ENCODE measurements at regions not wholly inside any gene's neighbourhood (a gene's known extent, or its start where the extent isn't known, plus 50 kb on each side); places are given as distances from the start of the nearest gene placed in this dataset.

DNA sequence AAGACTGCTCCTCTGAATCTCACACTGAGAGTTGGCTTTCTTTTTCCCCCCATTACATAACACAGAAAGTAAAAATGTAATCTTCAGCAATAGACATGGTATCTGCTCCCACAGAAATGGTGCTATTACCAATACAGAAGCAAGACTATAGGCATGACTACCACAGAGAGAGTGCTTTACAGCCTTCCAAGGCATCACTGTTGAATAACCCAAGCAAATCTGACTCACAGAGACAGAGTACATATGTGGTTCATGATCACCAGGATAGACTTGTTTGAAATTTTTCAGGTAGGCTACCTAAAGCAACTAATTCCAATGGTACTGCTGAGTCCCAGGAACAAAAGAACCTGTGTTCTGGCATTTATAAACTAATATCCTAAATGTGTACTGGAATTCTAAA is 1373.4 kb upstream of the C9orf72 start (continued):
- TF ChIP-seq, protein P1, sequence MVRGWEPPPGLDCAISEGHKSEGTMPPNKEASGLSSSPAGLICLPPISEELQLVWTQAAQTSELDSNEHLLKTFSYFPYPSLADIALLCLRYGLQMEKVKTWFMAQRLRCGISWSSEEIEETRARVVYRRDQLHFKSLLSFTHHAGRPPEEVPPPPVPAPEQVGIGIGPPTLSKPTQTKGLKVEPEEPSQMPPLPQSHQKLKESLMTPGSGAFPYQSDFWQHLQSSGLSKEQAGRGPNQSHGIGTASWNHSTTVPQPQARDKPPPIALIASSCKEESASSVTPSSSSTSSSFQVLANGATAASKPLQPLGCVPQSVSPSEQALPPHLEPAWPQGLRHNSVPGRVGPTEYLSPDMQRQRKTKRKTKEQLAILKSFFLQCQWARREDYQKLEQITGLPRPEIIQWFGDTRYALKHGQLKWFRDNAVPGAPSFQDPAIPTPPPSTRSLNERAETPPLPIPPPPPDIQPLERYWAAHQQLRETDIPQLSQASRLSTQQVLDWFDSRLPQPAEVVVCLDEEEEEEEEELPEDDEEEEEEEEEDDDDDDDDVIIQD (CRISPR knock-in tag; IDR thresholded peaks at IDR 0.05) = no peak
- TF ChIP-seq, protein P2, sequence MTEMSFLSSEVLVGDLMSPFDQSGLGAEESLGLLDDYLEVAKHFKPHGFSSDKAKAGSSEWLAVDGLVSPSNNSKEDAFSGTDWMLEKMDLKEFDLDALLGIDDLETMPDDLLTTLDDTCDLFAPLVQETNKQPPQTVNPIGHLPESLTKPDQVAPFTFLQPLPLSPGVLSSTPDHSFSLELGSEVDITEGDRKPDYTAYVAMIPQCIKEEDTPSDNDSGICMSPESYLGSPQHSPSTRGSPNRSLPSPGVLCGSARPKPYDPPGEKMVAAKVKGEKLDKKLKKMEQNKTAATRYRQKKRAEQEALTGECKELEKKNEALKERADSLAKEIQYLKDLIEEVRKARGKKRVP (CRISPR knock-in tag; IDR thresholded peaks at IDR 0.05) = no peak
- TF ChIP-seq EZH2 (IDR thresholded peaks at IDR 0.05; ENCODE audit: borderline replicate concordance, low read depth, low read length) = no peak

DNA sequence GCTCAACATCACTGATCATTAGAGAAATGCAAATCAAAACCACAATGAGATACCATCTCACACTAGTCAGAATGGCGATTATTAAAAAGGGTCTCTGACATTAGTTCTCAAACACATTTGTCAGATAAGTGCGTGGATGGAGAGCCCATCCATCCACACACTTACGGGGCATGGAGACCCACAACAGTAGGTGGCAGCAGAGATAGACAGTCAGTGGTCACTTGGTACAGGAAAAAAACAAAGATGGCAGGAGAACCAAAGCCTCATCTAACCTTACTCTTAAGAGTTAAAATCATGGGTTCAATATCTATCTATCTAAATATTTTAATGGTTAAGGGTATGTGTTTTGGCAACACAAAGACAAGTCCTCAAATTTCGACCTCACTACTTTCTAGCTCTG is 1378.7 kb upstream of the C9orf72 start:
- H3K4me1 ChIP-seq (replicated peaks in 1 of 2; ENCODE audit: control insufficient read depth in 2 of 2, insufficient read depth in 2 of 2, low read length in 2 of 2) = no peaks in the 10 kb centered on the region
- H3K9me1 ChIP-seq (ENCODE audit: control insufficient read depth, insufficient read depth, low read length) = no peaks in the 10 kb centered on the region
- H3K4me2 ChIP-seq (ENCODE audit: insufficient read depth, low read length) = no peak overlapping the region
- no peaks in the 10 kb centered on the region for H3K9me3 ChIP-seq (replicated peaks; ENCODE audit: control insufficient read depth, insufficient read depth, low read depth, low read length)
- DNase-seq (ENCODE audit: extremely low read depth in 1 of 4, low spot score in 3 of 4) = no peak
- no peak overlapping the region for H3K9ac ChIP-seq (ENCODE audit: insufficient read depth in 1 of 2, low read depth in 2 of 2, low read length in 2 of 2)
- WGBS (ENCODE audit: insufficient coverage, low coverage, missing lambda C conversion rate) = no CpG with 5 or more reads among the region's 4 CpGs
- in situ Hi-C loops (cut with MboI) = no loop called here
- H3K79me2 ChIP-seq (ENCODE audit: control insufficient read depth, insufficient read depth, low read length) = no peaks in the 10 kb centered on the region
- intact Hi-C loops (cut with micrococcal nuclease) = no loop called here
- BruUV-seq (replicated peaks) = no TSS peak
- no peak overlapping the region for H3K27ac ChIP-seq (ENCODE audit: extremely low read depth, low read depth, low read length)
- H4K20me1 ChIP-seq (replicated peaks; ENCODE audit: control insufficient read depth, insufficient read depth, low read length) = no peaks in the 10 kb centered on the region
- ChIA-PET POLR2A (no interaction called here), CTCF (ENCODE audit: low intra/inter-chr PET ratio) (no interaction called here)
- no peak overlapping the region for H2AFZ ChIP-seq (ENCODE audit: low read depth, low read length)
- no peak for ATAC-seq
- no peaks in the 10 kb centered on the region for H3K27me3 ChIP-seq (ENCODE audit: control insufficient read depth in 2 of 2, insufficient read depth in 2 of 2, low read length in 2 of 2)
- FAIRE-seq = no peak
- H3K4me3 ChIP-seq = no peak overlapping the region
- H3K36me3 ChIP-seq (ENCODE audit: control insufficient read depth, insufficient read depth, low read length) = no peaks in the 10 kb centered on the region
- TF ChIP-seq PML (IDR thresholded peaks at IDR 0.05; ENCODE audit: low read length) (no peak), OTX1 (CRISPR knock-in tag; IDR thresholded peaks at IDR 0.05) (no peak), RUNX1 (IDR thresholded peaks at IDR 0.05; ENCODE audit: low read depth) (no peak), CBX1 (IDR thresholded peaks at IDR 0.05; ENCODE audit: low read depth) (no peak), MTF1 (CRISPR knock-in tag; IDR thresholded peaks at IDR 0.05; ENCODE audit: borderline replicate concordance) (no peak), MCM2 (IDR thresholded peaks at IDR 0.05; ENCODE audit: low read depth) (no peak), ZNF146 (CRISPR knock-in tag; IDR thresholded peaks at IDR 0.05; ENCODE audit: unreplicated experiment) (no peak), RHOXF2B (CRISPR knock-in tag; conservative IDR thresholded peaks at IDR 0.05) (no peak), KAT2B (IDR thresholded peaks at IDR 0.05; ENCODE audit: low read depth, low read length) (no peak), JUNB (CRISPR knock-in tag; conservative IDR thresholded peaks at IDR 0.05) (no peak), ZNF134 (CRISPR knock-in tag; conservative IDR thresholded peaks at IDR 0.05) (no peak), CEBPB (tag; IDR thresholded peaks at IDR 0.05) (no peak)
- TF ChIP-seq, protein P3, sequence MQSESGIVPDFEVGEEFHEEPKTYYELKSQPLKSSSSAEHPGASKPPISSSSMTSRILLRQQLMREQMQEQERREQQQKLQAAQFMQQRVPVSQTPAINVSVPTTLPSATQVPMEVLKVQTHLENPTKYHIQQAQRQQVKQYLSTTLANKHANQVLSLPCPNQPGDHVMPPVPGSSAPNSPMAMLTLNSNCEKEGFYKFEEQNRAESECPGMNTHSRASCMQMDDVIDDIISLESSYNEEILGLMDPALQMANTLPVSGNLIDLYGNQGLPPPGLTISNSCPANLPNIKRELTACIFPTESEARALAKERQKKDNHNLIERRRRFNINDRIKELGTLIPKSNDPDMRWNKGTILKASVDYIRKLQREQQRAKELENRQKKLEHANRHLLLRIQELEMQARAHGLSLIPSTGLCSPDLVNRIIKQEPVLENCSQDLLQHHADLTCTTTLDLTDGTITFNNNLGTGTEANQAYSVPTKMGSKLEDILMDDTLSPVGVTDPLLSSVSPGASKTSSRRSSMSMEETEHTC (IDR thresholded peaks at IDR 0.05) = no peak
- TF ChIP-seq, protein P4, sequence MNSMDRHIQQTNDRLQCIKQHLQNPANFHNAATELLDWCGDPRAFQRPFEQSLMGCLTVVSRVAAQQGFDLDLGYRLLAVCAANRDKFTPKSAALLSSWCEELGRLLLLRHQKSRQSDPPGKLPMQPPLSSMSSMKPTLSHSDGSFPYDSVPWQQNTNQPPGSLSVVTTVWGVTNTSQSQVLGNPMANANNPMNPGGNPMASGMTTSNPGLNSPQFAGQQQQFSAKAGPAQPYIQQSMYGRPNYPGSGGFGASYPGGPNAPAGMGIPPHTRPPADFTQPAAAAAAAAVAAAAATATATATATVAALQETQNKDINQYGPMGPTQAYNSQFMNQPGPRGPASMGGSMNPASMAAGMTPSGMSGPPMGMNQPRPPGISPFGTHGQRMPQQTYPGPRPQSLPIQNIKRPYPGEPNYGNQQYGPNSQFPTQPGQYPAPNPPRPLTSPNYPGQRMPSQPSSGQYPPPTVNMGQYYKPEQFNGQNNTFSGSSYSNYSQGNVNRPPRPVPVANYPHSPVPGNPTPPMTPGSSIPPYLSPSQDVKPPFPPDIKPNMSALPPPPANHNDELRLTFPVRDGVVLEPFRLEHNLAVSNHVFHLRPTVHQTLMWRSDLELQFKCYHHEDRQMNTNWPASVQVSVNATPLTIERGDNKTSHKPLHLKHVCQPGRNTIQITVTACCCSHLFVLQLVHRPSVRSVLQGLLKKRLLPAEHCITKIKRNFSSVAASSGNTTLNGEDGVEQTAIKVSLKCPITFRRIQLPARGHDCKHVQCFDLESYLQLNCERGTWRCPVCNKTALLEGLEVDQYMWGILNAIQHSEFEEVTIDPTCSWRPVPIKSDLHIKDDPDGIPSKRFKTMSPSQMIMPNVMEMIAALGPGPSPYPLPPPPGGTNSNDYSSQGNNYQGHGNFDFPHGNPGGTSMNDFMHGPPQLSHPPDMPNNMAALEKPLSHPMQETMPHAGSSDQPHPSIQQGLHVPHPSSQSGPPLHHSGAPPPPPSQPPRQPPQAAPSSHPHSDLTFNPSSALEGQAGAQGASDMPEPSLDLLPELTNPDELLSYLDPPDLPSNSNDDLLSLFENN (IDR thresholded peaks at IDR 0.05; ENCODE audit: low read depth in 2 of 2, low read length in 2 of 2) = no peak

Measured in K562 (cell line).